H1 (cell line): ENCODE measurements at regions not wholly inside any gene's neighbourhood (a gene's known extent, or its start where the extent isn't known, plus 50 kb on each side); places are given as distances from the start of the nearest gene placed in this dataset.

Experiments
- CTCF ChIA-PET: fragments of 300-600 bp; sonication (Branson Sonifier 250); formaldehyde crosslinking; loops from one replicate; lab custom pipeline; 2021; ENCODE audit not compliant: partially characterized antibody; lab: Charles Lee
- POLR2A ChIA-PET: fragments of 300-600 bp; sonication (Branson Sonifier 250); formaldehyde crosslinking; loops from one replicate; lab custom pipeline; 2021; ENCODE audit warnings: inconsistent platforms; ENCODE audit not compliant: partially characterized antibody; lab: Charles Lee
- DNase-seq, 2 experiments: peaks; one replicate each; pipeline versions ENCODE4 v3.0.0 to v3.0.0-alpha.2; 2010 to 2022; ENCODE audit warnings: low spot score in 2 of 2, low read depth in 1 of 2, mixed read lengths in 1 of 2
- FAIRE-seq: peaks from 2 replicates; lab custom pipeline; 2011; peaks lifted over from hg19 to GRCh38; lab: Jason Lieb, UNC
- H2AFZ ChIP-seq: 2 replicates; pipeline ENCODE4 v1.8.1; 2012; ENCODE audit warnings: low read length, inconsistent platforms
- H2AK5ac ChIP-seq: 2 replicates; pipeline ENCODE4 v1.6.1; 2013; ENCODE audit warnings: low read depth, low read length
- H2BK120ac ChIP-seq: replicated peaks from 2 replicates; pipeline ENCODE3; 2013; ENCODE audit warnings: low read depth, low read length, inconsistent platforms
- H2BK12ac ChIP-seq: 2 replicates; pipeline ENCODE4 v1.6.1; 2013; ENCODE audit warnings: low read depth, low read length
- H2BK15ac ChIP-seq: 2 replicates; pipeline ENCODE4 v1.6.1; 2013; ENCODE audit warnings: low read length
- H2BK20ac ChIP-seq: 2 replicates; pipeline ENCODE4 v1.6.1; 2013; ENCODE audit warnings: low read length
- H2BK5ac ChIP-seq: 2 replicates; pipeline ENCODE4 v1.6.1; 2013; ENCODE audit warnings: low read depth, low read length
- H3K14ac ChIP-seq: 2 replicates; pipeline ENCODE4 v1.6.1; 2013; ENCODE audit warnings: inconsistent platforms; ENCODE audit not compliant: insufficient read length
- H3K18ac ChIP-seq: 2 replicates; pipeline ENCODE4 v1.6.1; 2013; ENCODE audit warnings: low read length; ENCODE audit errors: extremely low read depth
- H3K23ac ChIP-seq: 2 replicates; pipeline ENCODE4 v1.6.1; 2013; ENCODE audit warnings: inconsistent platforms; ENCODE audit not compliant: insufficient read length
- H3K23me2 ChIP-seq: 2 replicates; pipeline ENCODE4 v1.6.1; 2013; ENCODE audit warnings: low read depth, low read length
- H3K27ac ChIP-seq: 2 replicates; pipeline ENCODE4 v1.6.1; 2011; ENCODE audit warnings: low read depth, low read length, inconsistent platforms
- H3K27me3 ChIP-seq, 4 experiments: replicated peaks in 1 of 4; 1 replicate in 1 of 4; 2 replicates in 3 of 4; pipeline versions ENCODE4 v1.6.1 to v1.8.1; 2011 to 2013; ENCODE audit warnings: low read length in 3 of 4, mild to moderate bottlenecking in 3 of 4, inconsistent platforms in 2 of 4, mixed read lengths in 2 of 4, moderate library complexity in 1 of 4; ENCODE audit not compliant: control insufficient read depth in 3 of 4, insufficient read depth in 3 of 4; ENCODE audit errors: extremely low read depth in 1 of 4
- H3K36me3 ChIP-seq, 4 experiments: 2 replicates each; pipeline versions ENCODE4 v1.6.1 to v1.8.1; 2011 to 2013; ENCODE audit warnings: mild to moderate bottlenecking in 4 of 4, low read length in 3 of 4, moderate library complexity in 2 of 4, control low read depth in 1 of 4, inconsistent platforms in 1 of 4; ENCODE audit not compliant: insufficient read depth in 4 of 4, control insufficient read depth in 2 of 4
- H3K4ac ChIP-seq: replicated peaks from 2 replicates; pipeline ENCODE3; 2013; ENCODE audit warnings: low read length, low read depth, mixed read lengths, inconsistent platforms; ENCODE audit not compliant: insufficient read length
- H3K4me1 ChIP-seq, 4 experiments: replicated peaks in 1 of 4; 1 replicate in 1 of 4; 2 replicates in 3 of 4; pipeline versions ENCODE4 v1.6.1 to v1.8.1; 2011 to 2013; ENCODE audit warnings: low read length in 3 of 4, inconsistent platforms in 2 of 4, mixed read lengths in 1 of 4; ENCODE audit not compliant: insufficient read depth in 4 of 4, control insufficient read depth in 3 of 4
- H3K4me2 ChIP-seq, 2 experiments: 2 replicates each; pipeline versions ENCODE4 v1.6.1 to v1.8.1; 2011 to 2013; ENCODE audit warnings: low read depth in 2 of 2, low read length in 2 of 2, control low read depth in 1 of 2, inconsistent platforms in 1 of 2, mild to moderate bottlenecking in 1 of 2; ENCODE audit not compliant: insufficient read depth in 1 of 2
- H3K4me3 ChIP-seq, 4 experiments: fragments of 200-600, 300-600 bp in 1 of 4; sonication (generic), shearing (Covaris generic), sonication (Bioruptor Twin) in 1 of 4; 2 replicates each; pipeline versions ENCODE4 v1.5.1 to v1.8.1; 2011 to 2016; ENCODE audit warnings: low read length in 4 of 4, low read depth in 3 of 4, control low read depth in 2 of 4, inconsistent platforms in 2 of 4, mild to moderate bottlenecking in 2 of 4, mixed read lengths in 1 of 4, moderate library complexity in 1 of 4; ENCODE audit not compliant: insufficient read depth in 2 of 4; ENCODE audit errors: extremely low read depth in 1 of 4
- H3K56ac ChIP-seq: replicated peaks from 2 replicates; pipeline ENCODE3; 2013; ENCODE audit warnings: low read depth, mild to moderate bottlenecking, mixed read lengths, low read length, inconsistent platforms; ENCODE audit not compliant: insufficient read length
- H3K79me1 ChIP-seq: 2 replicates; pipeline ENCODE4 v1.6.1; 2013; ENCODE audit warnings: low read depth, low read length, control low read depth
- H3K79me2 ChIP-seq, 2 experiments: 2 replicates each; pipeline versions ENCODE4 v1.6.1 to v1.8.1; 2012 to 2013; ENCODE audit warnings: low read length in 2 of 2, mild to moderate bottlenecking in 2 of 2, inconsistent platforms in 1 of 2; ENCODE audit not compliant: insufficient read depth in 2 of 2, control insufficient read depth in 1 of 2
- H3K9ac ChIP-seq, 4 experiments: replicated peaks in 1 of 4; 1 replicate in 1 of 4; 2 replicates in 3 of 4; pipeline versions ENCODE4 v1.6.1 to v1.8.1; 2011 to 2013; ENCODE audit warnings: low read depth in 3 of 4, low read length in 3 of 4, control low read depth in 2 of 4, mild to moderate bottlenecking in 2 of 4, moderate library complexity in 2 of 4, inconsistent platforms in 1 of 4; ENCODE audit errors: extremely low read depth in 1 of 4
- H3K9me3 ChIP-seq, 2 experiments: 2 replicates each; pipeline versions ENCODE4 v1.6.1 to v1.8.1; 2012 to 2013; ENCODE audit warnings: mild to moderate bottlenecking in 2 of 2, moderate library complexity in 2 of 2, control low read depth in 1 of 2, inconsistent platforms in 1 of 2, low read depth in 1 of 2, low read length in 1 of 2, mixed read lengths in 1 of 2; ENCODE audit not compliant: insufficient read depth in 2 of 2
- H4K20me1 ChIP-seq, 2 experiments: replicated peaks in 1 of 2; 2 replicates each; pipeline versions ENCODE3 to v1.8.1; 2011 to 2013; ENCODE audit warnings: inconsistent platforms in 2 of 2, low read length in 2 of 2, mild to moderate bottlenecking in 1 of 2; ENCODE audit not compliant: insufficient read depth in 2 of 2, control insufficient read depth in 1 of 2
- H4K5ac ChIP-seq: 2 replicates; pipeline ENCODE4 v1.6.1; 2013; ENCODE audit warnings: low read length, low read depth, mixed read lengths, inconsistent platforms; ENCODE audit not compliant: insufficient read length
- H4K8ac ChIP-seq: 2 replicates; pipeline ENCODE4 v1.8.0; 2013; ENCODE audit warnings: mild to moderate bottlenecking, moderate library complexity, low read length, inconsistent platforms; ENCODE audit not compliant: insufficient read depth; ENCODE audit errors: extremely low read depth
- H4K91ac ChIP-seq: replicated peaks from 2 replicates; pipeline ENCODE3; 2013; ENCODE audit warnings: low read length, mixed read lengths, inconsistent platforms; ENCODE audit not compliant: insufficient read length
- FOSL1 ChIP-seq: IDR thresholded peaks from 2 replicates; pipeline ENCODE4 v1.6.1; 2011; ENCODE audit warnings: mild to moderate bottlenecking, low read depth, low read length, moderate library complexity; ENCODE audit not compliant: insufficient read depth
- WGBS, 2 experiments: shearing (Covaris generic) in 1 of 2; methylation state at CpG; one replicate each; pipeline versions ENCODE4 v1.1.6 to v1.1.7; 2013 to 2015; ENCODE audit warnings: low lambda C conversion rate in 2 of 2, mixed read lengths in 2 of 2, inconsistent platforms in 1 of 2, low coverage in 1 of 2, missing lambda C conversion rate in 1 of 2; ENCODE audit not compliant: insufficient replicate concordance in 2 of 2, insufficient coverage in 1 of 2, insufficient read length in 1 of 2; ENCODE audit errors: extremely low coverage in 1 of 2, missing lambda C conversion rate in 1 of 2; 5-methylcytosine and 5-hydroxymethylcytosine counted together

DNA sequence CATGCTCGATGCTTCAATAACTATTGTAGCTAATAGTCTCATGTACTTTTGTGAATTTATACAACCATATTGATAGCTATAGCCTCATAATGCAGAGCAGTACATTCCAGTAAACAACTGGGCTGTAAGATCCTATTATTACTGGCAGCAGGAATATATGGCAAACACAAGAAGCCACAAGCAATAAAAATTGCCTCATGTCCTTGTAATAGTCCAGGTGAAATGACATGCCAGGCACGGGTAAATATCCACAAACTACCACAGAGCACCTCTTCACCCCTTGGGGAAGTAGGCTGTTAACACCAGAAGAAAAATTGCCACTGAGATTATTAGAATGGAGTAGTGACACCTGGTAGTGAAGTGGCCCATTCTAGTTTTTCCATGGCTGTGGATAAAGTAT is 158.3 kb downstream of the MTX2 start:
- DNase-seq, result no peak
- Histone ChIP-seq H4K20me1 (no peaks in the 10 kb centered on the region), H3K4me3 (no peak overlapping the region), H4K91ac (no peak overlapping the region), H4K8ac (no peak overlapping the region), H4K5ac (no peak overlapping the region), H2BK12ac (no peak overlapping the region), H3K18ac (no peak overlapping the region), H3K27ac (no peak overlapping the region), H2BK120ac (no peak overlapping the region), H3K9ac (no peak overlapping the region), H3K4me2 (no peak overlapping the region), H3K14ac (no peak overlapping the region), H3K4me1 (no peaks in the 10 kb centered on the region; a peak in 1 of 7 replicates), H3K4ac (no peak overlapping the region), H2AFZ (no peak overlapping the region), H3K79me2 (no peaks in the 10 kb centered on the region), H3K27me3 (no peaks in the 10 kb centered on the region), H3K23ac (no peak overlapping the region), H2BK15ac (no peak overlapping the region), H3K79me1 (no peaks in the 10 kb centered on the region), H3K9me3 (no peaks in the 10 kb centered on the region), H3K23me2 (no peaks in the 10 kb centered on the region), H2AK5ac (no peak overlapping the region), H3K36me3 (no peaks in the 10 kb centered on the region), H3K56ac (no peak overlapping the region), H2BK5ac (no peak overlapping the region), H2BK20ac (no peak overlapping the region)
- ChIA-PET POLR2A (no interaction called here), CTCF (interaction anchor here (0.5 kb wide), 1 partner anchor 107 kb away, joined by 3 read pairs; no protein-coding TSS in a partner anchor)
- FAIRE-seq, result no peak
- 92% methylated on average over 2 of the region's 2 CpGs; no CpG with 5 or more reads in 1 of the 2 experiments for WGBS, 2 experiments
- TF ChIP-seq FOSL1, result no peak
